LNCAP (cell line): ENCODE measurements at regions not wholly inside any gene's neighbourhood (a gene's known extent, or its start where the extent isn't known, plus 50 kb on each side); places are given as distances from the start of the nearest gene placed in this dataset.

ENCODE experiments used
- TF ChIP-seq, protein P1 (sequence below): fragments of 450-650 bp; IDR thresholded peaks from 2 replicates; pipeline ENCODE4 v1.5.1; 2017; ENCODE audit warnings: mild to moderate bottlenecking

DNA sequence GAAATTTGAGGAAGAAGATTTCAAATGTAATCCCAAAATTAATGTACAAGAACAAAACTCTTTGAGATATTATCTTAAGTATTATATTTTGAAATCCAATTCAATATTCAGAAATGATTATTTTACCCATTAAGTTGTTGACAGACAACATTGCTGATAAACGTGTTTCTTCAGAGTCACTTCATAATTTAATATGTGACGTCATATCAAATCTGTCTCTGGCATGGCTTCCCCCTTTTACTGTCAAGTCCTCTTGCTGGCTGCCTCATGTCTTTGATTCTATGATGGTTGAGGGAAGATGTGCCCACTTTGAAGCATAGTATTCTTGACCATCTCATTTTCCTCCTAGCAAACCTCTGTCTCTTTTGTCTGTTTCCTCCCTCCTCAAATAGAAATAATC, 1257.1 kb upstream of the GOT2 start:
- TF ChIP-seq, protein P1, sequence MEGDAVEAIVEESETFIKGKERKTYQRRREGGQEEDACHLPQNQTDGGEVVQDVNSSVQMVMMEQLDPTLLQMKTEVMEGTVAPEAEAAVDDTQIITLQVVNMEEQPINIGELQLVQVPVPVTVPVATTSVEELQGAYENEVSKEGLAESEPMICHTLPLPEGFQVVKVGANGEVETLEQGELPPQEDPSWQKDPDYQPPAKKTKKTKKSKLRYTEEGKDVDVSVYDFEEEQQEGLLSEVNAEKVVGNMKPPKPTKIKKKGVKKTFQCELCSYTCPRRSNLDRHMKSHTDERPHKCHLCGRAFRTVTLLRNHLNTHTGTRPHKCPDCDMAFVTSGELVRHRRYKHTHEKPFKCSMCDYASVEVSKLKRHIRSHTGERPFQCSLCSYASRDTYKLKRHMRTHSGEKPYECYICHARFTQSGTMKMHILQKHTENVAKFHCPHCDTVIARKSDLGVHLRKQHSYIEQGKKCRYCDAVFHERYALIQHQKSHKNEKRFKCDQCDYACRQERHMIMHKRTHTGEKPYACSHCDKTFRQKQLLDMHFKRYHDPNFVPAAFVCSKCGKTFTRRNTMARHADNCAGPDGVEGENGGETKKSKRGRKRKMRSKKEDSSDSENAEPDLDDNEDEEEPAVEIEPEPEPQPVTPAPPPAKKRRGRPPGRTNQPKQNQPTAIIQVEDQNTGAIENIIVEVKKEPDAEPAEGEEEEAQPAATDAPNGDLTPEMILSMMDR = no peak

DNA sequence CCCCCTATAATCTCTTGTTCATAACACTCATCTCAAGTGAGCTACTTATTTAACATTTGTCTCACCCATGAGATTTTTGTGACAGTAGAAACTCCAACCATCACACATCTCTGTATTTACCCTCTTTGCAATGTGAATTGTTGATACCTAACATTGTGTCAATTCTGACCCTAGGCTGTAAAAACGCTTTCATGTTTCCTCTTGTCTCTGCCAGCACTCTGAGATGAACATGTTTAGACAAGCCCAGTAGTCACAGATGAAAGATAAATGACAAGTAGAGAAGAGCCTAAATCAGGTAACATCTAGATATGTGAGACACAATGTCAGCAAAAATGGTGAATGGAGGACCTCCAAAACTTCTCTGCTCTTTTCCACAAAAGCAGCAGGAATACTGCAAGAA, 1254.5 kb upstream of the GOT2 start:
- TF ChIP-seq, protein P1 = no peak

DNA sequence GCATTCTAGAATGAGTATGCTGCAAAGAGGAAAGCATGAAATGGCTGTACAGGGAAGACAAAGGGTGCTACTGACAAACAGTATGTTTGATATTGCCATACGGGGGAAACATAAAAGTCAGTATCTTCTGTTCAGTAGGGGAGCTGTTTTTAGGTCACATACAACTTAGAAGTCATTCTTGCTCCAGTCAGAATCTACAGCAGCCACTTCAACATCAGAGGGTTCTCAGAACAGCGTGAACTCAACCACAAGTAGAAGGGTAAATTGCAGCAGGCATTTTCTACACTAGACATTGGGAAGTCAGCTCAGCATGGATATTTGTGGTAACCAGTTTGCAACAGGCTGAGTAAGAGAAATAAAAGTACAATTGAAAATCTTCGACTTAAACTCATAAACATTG, 1241.8 kb upstream of the GOT2 start:
- TF ChIP-seq, protein P1 = no peak

DNA sequence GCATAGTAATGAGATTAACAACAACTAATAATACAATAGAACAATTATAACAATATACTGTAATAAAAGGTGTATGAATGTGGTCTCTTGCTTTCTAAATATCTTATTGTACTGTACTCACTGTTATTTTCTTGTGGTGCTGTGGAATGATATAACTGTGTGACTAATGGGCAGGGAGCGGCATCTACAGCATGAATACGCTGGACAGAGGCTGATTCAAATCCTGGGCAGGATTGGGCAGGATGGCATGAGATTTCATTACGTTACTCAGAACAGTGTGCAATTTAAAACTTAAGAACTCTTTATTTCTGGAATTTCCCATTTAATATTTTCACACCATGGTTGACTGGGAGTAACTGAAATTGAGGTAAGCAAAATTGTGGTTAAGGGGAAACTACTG, 1239.8 kb upstream of the GOT2 start:
- TF ChIP-seq, protein P1 = no peak

DNA sequence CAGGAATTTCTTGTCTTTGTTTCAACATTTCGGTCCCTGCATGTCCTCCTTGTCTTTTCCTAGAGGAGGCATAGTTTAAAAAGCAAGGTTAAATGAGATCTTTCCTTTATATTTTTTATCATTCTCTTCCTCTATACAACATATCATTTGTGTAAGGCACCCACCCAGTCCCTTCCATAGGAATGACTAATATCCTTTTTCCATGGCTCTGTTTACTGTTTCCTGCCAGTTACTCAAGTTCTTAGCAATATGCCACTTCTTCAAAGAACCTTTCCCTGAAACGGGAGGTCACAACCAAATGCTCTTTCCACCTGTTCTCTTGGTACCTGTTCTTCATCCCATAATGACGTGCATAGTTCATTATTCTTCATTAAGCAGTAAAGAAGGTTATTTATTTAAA, 1237.1 kb upstream of the GOT2 start:
- TF ChIP-seq, protein P1 = no peak

DNA sequence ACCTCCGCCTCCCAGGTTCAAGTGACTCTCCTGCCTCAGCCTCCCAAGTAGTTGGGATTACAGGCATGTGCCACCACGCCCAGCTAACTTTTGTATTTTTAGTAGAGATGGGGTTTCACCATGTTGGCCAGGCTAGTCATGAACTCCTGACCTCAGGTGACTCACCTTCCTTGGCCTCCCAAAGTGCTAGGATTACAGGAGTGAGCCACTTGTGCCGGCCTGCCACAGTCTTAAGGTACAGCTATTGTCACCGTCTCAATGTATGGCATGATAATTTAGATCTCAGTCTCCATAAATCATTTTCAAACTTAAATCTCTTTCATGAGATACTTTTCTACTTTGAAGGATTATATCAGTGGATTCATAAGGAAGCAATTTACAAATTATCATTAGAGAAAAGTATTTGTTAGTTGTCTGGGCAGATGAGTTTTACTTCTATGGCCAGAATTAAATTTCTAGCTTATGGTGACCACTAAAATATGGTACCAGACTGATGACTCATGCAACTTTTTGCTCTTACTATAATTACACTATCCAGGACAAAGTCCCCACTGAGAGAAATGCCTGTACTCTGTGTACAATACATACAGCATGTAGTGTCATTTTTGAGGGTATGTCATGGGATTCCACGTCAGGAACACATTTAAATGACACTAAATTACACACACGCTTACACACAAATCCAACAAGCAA, 1230.3 kb upstream of the GOT2 start:
- TF ChIP-seq, protein P1 = no peak

DNA sequence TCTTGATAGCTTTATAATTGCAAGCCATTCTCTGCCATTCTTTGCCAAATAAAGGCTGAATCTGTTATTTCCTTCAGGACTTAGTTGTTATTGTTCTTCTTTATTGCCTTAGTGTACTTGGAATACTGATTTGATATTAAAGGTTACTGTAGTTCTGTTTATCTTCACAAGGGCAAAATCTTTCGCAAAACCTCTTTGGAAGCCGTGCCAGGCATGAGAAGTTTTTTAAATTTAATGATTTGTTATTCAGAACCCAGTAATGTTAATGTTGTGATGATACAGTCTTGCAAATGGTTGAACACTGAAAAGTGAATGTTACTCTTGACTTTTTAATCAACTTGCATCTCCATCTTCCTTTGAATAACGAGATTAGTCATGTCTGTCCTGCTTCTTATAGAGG, 1225.2 kb upstream of the GOT2 start:
- TF ChIP-seq, protein P1 = no peak

DNA sequence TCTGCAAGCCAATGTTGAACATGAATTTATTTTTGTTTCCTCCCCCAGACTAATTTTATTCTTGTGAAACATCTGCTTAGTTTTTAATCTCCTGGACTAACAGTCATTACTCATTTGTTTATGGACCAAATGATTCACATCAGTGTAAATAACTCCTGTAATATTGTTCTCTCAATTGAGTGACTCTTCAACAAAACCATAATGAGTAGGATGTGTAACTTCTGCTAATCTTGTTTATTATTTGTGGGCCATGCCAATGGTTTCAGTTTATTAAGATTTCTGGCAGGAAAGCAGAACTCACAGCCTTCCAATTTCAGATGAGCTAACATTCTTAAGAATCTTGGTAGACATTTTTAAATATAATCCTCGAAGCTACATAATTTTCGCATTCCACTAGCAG, 1216.3 kb upstream of the GOT2 start:
- TF ChIP-seq, protein P1 = no peak
